Cardiac muscle cell (in vitro differentiated cells and primary cell): ENCODE measurements at regions not wholly inside any gene's neighbourhood (a gene's known extent, or its start where the extent isn't known, plus 50 kb on each side); places are given as distances from the start of the nearest gene placed in this dataset.

Experiments
- DNase-seq, 2 donors: peaks; one replicate each; pipeline versions ENCODE4 v3.0.0 to v3.0.0-alpha.2; 2010 to 2017; ENCODE audit warnings: low read depth in 1 of 2, low spot score in 1 of 2
- H3K27ac ChIP-seq: fragments of 200-600 bp; sonication (generic); 2 replicates; pipeline ENCODE4 v1.5.1; 2016
- H3K27me3 ChIP-seq: fragments of 200-600 bp; sonication (generic); 2 replicates; pipeline ENCODE4 v1.6.0; 2016; ENCODE audit warnings: control low read depth
- H3K36me3 ChIP-seq: fragments of 200-600 bp; sonication (generic); 2 replicates; pipeline ENCODE4 v1.5.1; 2016; ENCODE audit warnings: control low read depth
- H3K4me1 ChIP-seq: fragments of 200-600 bp; sonication (generic); 2 replicates; pipeline ENCODE4 v1.8.1; 2017; ENCODE audit warnings: low read depth, mild to moderate bottlenecking, mixed run types
- H3K4me3 ChIP-seq: fragments of 200-600 bp; sonication (generic); 2 replicates; pipeline ENCODE4 v1.5.1; 2016; ENCODE audit warnings: mild to moderate bottlenecking
- H3K9me3 ChIP-seq: fragments of 200-600 bp; sonication (generic); 2 replicates; pipeline ENCODE4 v1.5.1; 2017; ENCODE audit warnings: low read depth, mild to moderate bottlenecking, control low read depth
- TF ChIP-seq, protein P1 (sequence below): IDR thresholded peaks from 2 replicates; pipeline ENCODE4 v1.5.1; 2012; ENCODE audit warnings: low read depth, mild to moderate bottlenecking, low read length

DNA sequence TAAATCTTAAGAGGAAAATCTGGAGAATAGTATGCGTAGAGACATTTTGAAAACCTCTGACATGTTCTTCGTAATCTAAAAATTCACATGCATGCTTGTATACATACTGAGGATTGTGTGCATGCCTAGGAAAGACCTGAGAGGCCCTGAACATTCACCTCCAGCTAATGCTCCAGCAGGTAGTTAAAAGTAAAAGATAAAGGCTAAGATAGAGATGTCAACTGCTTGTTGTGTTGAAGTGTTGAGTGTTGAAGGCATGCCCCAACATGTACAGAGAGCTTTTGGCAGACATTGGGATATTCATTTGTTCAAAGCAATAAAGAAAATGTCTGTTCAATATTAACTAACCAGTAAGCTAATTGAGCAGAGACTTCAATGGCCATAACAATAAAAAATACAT, 118.6 kb upstream of the SYT1 start:
- DNase-seq: peak in 1 of 2 donors; percentile 15
- Histone ChIP-seq H3K27ac (no peak overlapping the region), H3K9me3 (no peaks in the 10 kb centered on the region), H3K4me1 (peaks cover 9% of the 10 kb centered on the region), H3K36me3 (no peaks in the 10 kb centered on the region), H3K4me3 (no peak overlapping the region), H3K27me3 (no peaks in the 10 kb centered on the region)
- TF ChIP-seq, protein P1, sequence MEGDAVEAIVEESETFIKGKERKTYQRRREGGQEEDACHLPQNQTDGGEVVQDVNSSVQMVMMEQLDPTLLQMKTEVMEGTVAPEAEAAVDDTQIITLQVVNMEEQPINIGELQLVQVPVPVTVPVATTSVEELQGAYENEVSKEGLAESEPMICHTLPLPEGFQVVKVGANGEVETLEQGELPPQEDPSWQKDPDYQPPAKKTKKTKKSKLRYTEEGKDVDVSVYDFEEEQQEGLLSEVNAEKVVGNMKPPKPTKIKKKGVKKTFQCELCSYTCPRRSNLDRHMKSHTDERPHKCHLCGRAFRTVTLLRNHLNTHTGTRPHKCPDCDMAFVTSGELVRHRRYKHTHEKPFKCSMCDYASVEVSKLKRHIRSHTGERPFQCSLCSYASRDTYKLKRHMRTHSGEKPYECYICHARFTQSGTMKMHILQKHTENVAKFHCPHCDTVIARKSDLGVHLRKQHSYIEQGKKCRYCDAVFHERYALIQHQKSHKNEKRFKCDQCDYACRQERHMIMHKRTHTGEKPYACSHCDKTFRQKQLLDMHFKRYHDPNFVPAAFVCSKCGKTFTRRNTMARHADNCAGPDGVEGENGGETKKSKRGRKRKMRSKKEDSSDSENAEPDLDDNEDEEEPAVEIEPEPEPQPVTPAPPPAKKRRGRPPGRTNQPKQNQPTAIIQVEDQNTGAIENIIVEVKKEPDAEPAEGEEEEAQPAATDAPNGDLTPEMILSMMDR: no peak

DNA sequence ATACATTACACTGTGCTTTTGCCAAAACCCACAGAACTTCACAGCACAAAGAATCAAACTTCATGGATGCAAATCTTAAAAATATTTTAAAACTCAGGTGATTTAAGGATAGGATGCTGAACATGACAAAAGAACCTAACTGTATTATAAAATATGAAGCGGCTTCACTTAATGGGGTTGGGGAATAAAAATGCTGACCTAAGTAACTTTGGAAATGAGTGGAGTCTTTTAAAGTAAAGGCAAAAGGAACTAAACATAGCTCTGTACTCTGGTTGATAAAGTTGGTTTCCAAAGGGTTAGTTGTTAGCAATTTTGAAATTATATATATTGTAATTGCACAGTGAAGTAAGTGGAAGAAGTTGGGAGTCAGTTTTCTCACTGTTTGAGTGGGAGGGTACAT, 111.5 kb upstream of the SYT1 start:
- Histone ChIP-seq H3K9me3 (no peaks in the 10 kb centered on the region), H3K4me1 (no peaks in the 10 kb centered on the region), H3K27ac (no peak overlapping the region), H3K27me3 (no peaks in the 10 kb centered on the region), H3K36me3 (no peaks in the 10 kb centered on the region), H3K4me3 (no peak overlapping the region)
- TF ChIP-seq, protein P1: no peak
- no peak for DNase-seq

DNA sequence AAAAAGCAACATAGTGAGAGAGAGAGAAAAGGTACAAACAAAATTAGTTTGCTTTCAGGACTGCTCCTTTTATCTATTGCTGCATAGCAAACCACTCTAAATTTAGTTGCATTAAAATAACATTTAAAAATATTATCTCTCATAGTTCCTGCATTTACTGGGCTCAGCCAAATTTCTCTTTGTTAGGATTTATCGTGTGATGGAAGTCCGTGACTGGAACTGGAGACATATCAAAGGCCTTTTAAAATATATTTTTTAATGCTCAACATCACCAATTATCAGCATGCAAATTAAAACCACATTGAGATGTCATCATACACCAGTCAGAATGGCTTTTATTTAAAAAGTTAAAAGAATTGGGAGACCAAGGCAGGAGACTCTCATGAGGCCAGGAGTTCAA, 107.6 kb upstream of the SYT1 start:
- no peaks in the 10 kb centered on the region for H3K4me1 ChIP-seq
- TF ChIP-seq, protein P1: no peak

DNA sequence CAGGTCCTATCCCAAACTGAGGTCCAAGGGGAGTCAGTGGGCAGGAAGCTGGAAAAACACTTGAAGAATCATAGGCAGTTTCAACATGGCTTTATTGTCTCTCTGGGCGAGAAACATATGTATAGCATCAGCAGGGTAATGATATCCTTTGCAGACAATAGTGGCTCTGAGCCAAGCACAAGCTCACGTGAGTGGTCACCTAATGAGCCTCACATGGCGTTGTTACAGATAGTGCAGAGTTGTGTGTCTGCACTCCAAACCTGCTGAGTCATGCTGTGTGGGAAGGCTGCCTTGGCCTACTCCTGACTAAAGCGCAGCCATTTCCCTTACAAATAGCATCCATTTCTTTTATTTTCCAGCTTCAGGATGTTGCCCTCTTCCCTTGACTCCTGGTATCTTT, 105.2 kb upstream of the SYT1 start:
- Histone ChIP-seq H3K9me3 (no peaks in the 10 kb centered on the region), H3K27ac (no peak overlapping the region), H3K36me3 (no peaks in the 10 kb centered on the region), H3K4me3 (no peak overlapping the region), H3K4me1 (no peaks in the 10 kb centered on the region), H3K27me3 (no peaks in the 10 kb centered on the region)
- TF ChIP-seq, protein P1: no peak
- peak in 1 of 2 donors; percentile 89 for DNase-seq

More for the DNA sequence above, 107.6 kb upstream of the SYT1 start:
- Histone ChIP-seq H3K9me3 (no peaks in the 10 kb centered on the region), H3K4me3 (no peak overlapping the region), H3K36me3 (no peaks in the 10 kb centered on the region), H3K27ac (no peak overlapping the region), H3K27me3 (no peaks in the 10 kb centered on the region)
- no peak for DNase-seq

DNA sequence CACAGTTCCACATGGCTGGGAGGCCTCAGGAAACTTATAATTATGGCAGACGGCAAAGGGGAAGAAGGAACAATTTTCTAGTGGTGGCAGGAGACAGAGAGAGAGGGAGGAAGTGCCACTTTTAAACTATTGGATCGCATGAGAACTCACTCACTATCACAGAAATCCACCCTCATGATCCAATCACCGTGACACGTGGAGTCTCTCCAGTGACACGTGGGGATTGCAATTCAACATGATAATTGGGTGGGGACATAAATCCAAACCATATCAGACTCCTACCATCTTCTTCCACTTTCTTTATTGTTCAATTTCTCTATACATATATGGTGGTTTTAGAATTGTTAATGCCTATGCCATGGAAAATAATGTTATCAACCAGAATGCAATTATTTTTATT, 103.7 kb upstream of the SYT1 start:
- TF ChIP-seq, protein P1: no peak
- no peak for DNase-seq
- Histone ChIP-seq H3K9me3 (no peaks in the 10 kb centered on the region), H3K36me3 (no peaks in the 10 kb centered on the region), H3K27me3 (no peaks in the 10 kb centered on the region), H3K27ac (no peak overlapping the region), H3K4me3 (no peak overlapping the region), H3K4me1 (no peaks in the 10 kb centered on the region)

DNA sequence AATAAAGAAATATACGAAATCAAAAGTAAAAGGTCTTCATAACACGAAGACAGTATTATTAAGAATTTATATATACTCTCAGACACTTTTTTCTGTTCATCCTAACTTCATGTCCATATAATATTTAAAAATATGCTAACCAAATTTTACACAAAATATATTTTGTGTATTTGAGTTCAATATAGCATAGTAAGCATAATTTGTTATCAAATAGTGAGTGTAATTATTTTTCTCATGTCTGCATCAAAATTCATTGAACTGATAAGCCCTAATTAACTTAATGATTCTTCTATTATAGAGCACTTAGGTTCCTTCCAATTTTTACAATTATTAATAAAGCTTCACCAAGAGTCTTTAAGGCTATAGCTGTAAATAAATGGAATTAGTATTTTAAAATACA, 99.7 kb upstream of the SYT1 start:
- H3K4me1 ChIP-seq: no peaks in the 10 kb centered on the region
- TF ChIP-seq, protein P1: no peak
- H3K9me3 ChIP-seq: no peaks in the 10 kb centered on the region
- no peak for DNase-seq
- no peak overlapping the region for H3K4me3 ChIP-seq
- H3K27ac ChIP-seq: no peak overlapping the region
- no peaks in the 10 kb centered on the region for H3K36me3 ChIP-seq
- H3K27me3 ChIP-seq: no peaks in the 10 kb centered on the region
